Stimulated activated CD8-positive, alpha-beta memory T cell treated with anti-CD3 and anti-CD28 coated beads, Interleukin-2, amount 100 ng/mL, for 1 hour (primary cell): ENCODE measurements at regions not wholly inside any gene's neighbourhood (a gene's known extent, or its start where the extent isn't known, plus 50 kb on each side); places are given as distances from the start of the nearest gene placed in this dataset.

Experiments used
- DNase-seq, 2 donors: peaks; one replicate each; pipeline ENCODE4 v3.0.0-alpha.2; 2020; ENCODE audit warnings: low read depth in 2 of 2

DNA sequence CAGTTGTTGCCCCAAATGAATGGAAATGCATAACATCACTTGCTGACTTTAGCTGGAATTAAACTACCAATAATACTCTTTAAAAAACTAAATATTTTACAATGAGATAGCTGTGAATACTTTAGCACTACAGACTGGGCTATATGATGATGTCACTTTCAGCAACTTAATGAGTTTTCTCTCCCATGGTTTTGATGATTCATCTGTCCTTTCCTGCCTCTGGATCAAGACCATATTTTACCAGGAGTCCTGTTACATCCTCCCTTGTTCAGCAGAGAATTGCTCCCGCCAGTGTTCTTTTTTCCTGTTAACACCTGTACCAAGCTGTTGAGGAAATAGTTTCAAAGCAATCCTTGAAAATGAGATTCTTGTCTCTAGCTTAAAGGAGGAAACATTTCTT lies 543.0 kb downstream of the SPRY1 start:
- DNase-seq: no peak

DNA sequence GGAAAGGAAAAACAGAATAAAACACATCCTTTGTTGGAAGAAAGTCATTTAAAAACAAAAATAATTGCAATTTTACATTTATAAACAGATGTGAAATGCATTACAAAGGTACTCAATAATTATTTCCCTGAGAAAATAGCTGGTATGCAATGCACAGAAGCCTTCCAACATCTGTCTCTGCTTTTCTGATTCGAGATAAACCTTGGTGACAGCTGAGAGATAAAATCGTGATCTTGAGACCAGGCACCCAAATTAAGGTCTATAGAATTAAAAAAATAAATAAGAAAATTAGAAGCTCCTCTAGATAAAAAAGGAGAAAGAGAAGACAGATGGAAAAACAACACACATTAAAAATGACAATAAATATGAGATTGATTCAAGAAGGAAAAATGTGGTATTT lies 544.0 kb downstream of the SPRY1 start:
- DNase-seq: no peak

DNA sequence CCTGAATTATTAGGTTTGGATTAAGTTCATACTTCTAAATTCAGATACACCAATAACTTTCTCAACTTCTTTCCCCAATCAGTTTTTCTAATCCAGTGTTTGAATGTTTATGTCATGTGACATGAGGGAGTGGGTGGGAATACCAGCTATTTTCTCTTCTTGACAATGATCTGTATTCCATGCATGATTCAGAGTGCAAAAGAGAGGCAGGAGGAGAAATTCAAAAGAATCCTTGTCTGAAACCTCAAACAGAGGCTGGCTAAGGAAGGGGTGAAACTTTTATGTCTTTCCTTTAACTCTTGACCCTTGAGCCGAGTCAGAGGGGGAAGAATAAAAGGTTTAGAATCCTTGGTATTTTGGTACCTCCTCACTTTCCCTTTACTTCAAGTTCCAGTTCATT lies 544.7 kb downstream of the SPRY1 start:
- DNase-seq: no peak

DNA sequence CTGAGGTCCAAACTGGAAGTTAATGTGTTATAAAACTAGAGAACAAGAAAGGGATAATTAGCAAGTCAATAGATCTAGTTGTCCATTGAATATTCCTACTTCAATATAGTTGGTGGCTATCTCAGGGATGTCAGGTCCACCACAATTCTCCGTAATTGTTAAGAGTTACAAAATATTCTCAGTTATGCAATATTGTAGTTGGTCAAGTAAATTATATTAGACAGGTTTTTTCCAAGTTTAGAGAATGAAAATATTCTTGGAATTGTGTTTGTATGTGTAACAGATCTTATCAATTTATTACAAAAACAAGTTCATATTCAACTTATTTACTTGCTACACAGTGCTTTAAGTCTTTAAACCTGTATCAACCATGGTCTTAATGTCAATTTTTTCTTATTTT lies 547.4 kb downstream of the SPRY1 start:
- DNase-seq: no peak

DNA sequence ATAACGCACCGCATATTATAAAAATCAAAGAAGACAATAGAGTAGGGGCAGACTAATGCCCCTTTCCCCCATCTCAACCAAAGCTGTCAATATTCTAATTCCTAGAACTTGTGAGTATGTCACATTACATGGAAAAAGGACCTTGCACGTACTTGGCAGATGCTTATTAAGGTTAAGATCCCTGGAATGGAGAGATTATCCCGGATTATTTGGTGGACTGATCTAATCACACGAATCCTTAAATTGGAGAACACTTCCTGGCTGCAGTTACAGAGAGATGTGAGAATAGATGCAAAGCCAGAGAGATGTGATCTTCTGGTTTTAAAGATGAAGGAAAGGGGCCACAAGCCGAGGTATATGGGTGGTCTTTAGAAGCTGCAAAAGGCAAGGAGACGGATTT lies 548.7 kb downstream of the SPRY1 start:
- DNase-seq: no peak

DNA sequence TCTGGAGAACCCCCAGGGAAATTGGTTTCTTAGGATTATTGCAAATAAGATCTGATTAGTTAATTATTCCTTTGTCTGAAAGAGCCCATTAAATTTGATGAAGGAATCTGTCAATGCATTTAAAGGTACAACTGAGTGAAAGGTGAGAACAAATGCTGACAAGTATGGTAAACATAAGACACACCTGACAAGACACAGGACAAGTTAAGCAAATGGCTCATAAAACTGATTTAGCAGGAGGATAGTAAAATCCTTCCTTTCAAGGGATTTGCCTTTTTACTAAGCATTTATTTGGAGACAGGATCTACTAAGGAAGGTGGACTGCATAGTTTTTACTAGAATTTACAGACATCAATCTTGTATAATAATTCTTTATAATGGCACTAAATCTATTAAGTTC lies 553.9 kb downstream of the SPRY1 start:
- no peak for DNase-seq

DNA sequence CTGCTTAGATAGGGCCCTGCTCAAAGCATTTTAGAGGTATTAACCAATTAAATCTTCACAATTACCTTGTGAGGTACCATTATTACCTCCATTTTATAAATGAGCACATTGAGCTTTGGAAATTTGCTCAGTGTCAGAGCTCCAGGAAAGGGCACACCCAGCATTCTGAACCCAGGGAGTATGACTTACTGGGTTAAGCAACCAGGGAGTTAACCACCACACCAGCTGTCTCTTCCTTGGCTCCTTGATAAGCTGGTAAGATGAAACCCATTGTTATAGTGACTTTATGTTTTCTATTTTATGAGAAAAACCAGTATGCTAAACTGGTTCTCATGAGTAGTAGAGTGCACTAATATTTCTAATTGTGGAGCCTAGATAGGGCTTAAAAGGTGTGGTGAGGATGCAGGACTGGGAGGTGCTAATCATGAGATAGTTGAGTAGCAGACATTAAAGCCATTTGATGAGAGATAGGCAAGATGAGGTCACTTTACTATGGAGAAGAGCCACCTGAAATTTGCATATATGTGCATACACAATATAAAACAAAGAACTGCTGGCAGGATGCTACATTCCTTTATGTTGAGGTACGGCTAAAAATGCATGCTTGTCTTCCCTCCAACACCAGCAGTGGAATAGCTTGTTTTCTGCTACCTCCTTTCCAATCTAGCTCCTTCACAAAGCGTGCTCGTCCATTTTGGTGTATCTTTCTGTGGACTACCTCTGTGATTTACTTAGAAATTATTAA lies 556.1 kb downstream of the SPRY1 start:
- no peak for DNase-seq

DNA sequence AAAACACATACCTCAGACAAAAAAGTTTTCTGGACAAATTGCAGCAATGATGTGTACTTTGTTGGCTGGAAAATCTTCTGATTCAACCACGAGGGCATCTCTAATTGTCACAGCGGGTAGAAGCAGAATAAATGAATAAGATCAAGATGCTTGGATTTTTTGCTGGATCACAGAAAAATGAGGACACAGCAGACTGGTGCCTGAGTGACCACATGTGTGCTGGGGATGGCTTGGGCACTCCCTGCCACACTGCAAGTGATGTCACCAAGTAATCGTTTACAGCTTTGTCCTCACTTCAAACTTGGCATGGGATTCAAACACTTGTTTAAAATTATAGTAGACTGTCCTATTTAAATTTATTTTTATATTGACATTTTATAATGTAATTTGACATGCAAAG lies 557.0 kb downstream of the SPRY1 start:
- DNase-seq: no peak

DNA sequence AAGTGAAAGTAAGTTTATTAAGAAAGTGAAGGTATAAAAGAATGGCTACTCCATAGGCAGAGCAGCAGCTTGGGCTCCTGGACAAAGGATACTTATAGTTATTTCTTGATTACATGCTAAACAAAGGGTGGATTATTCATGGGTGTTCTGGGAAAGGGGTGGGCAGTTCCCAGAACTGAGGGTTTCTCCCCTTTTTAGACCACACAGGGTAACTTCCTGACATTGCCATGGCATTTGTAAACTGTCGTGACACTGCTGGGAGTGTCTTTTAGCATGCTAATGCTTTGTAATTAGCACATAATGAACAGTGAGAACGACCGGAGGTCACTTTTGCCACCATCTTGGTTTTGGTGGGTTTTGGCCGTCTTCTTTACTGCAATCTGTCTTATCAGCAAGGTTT lies 557.6 kb downstream of the SPRY1 start:
- no peak for DNase-seq

DNA sequence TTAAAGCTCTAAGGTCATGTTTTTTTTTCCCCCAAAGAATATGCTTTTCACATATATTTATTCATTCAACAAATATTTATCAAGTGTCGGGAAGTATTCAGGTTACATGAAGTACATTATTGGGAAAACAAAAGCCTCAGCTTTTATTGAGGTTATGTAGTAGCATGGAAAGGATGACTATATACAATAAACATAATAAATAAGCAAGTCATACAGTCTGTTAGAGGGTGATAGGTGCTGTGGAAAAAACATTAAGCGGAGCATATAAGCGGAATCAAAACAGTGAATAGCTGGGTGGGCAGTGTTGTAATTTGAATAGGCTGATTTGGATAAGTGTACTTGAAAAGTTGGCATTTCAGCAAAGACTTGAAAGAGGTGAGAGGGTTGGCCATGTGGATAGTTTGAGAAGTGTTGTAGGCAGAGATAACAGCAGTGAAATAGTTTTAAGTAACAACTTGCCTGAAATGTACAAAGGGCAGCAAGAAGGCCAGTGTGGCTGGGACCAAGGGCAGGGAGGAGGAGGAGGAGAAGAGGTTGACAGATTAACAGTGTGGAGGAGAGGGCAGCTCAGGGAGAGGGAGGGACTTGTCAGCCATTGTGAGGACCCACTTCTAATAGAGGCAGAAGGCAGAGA lies 558.7 kb downstream of the SPRY1 start:
- DNase-seq: no peak

DNA sequence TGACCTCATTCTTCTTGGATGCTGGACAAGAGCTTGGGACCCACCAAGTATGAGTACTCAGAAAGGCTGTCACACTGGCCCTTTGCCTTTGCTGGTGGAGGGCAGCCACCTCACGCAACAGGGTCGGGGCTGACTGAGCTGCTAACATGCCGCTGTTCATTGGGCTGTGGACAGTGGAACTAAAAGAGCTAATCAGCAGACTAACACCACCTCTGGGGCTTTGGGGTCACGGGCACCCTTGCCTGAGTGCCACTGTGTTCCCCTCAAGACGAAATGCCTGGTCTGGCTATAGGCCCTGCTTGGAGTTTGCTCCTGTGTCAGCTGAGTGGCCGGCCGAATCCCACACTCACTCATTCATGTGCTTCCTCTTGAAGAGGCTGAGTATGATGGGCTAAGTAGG lies 559.6 kb downstream of the SPRY1 start:
- no peak for DNase-seq

DNA sequence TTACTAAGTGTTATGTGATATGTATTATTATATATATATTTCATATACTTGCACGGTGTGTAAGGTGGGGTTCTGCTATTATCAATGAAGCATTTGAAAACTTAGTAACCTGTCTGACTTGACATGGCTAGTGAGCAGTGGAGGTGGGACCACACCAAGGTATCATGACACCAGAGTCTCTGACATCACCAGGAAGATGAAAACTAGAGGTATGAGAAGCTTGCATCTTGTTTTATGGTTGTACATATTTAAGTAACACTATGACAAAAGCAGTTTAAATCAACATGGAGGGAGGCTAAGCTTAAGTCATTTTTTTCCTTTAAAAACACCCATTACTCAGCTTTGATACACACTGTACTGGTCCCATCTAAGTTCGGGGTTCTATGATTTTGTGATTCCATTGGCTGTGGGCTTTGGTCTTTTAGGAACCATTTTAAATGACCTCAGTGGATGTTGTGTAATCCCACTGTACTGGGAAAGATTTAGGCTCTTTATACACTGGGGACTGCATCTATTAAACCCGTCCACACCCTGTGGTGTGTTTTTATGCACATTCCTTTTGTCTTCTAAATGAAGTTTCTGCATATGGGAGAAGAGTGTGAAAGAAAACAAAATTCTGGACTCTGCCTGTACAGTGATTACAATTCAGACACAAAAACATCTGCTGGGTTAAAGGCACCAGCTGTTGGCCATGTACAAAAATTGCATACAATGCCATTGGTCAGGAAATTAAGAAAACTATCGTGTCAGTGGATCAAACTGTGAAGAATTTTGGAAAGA lies 570.6 kb downstream of the SPRY1 start:
- DNase-seq: no peak

DNA sequence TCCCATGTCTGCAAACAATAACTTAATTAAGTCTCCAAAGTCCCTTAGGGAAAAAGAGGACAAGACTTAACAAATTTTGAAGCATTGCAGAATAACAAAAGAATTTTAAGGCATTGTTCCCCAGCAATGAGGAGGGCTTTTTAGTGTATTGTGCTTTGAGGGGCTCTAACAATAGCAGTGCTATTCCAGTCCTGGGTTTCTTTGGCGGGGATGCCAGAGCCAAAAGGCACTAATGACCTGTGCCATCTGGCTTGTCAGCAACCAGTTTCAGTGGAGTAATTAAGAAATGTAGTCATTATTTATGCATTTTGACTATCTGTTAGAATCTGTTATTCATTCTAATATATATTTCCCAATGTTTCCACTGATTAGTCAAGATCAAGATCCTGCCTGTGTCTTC lies 575.4 kb downstream of the SPRY1 start:
- DNase-seq: no peak

DNA sequence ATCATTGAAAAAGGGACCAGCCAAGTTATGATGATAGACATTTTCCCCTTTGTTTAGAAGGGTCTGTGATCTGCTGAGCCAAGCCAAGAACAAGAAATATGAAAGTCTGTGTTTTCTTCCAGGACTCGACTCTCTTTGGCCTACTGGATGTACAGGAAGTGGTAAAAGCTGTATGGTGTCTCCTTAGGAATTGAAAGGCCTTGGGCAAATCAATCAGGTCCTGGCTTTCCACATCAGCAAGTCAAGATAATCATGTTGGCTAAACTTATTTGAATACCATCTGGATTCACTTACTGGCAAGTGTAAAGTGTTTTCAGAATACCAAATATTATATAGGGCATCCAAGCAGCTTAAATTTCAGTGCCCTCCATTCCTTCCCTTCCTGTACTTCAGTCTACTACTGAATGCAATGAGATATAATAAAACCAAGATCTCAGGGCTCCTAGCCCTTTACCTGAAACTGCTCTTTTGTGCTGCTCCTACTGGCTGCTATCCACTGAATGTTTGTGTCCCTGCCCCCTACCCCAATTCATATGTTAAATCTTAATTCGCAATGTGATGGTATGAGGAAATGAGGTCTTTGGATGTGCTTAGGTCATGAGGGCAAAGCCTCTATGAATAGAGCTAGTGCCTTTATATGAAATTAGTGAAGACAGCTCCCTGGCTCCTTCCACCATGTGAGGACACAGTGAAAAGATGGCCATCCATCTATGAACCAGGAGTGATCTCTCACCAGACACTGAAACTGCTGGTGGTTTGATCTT lies 578.0 kb downstream of the SPRY1 start:
- no peak for DNase-seq

DNA sequence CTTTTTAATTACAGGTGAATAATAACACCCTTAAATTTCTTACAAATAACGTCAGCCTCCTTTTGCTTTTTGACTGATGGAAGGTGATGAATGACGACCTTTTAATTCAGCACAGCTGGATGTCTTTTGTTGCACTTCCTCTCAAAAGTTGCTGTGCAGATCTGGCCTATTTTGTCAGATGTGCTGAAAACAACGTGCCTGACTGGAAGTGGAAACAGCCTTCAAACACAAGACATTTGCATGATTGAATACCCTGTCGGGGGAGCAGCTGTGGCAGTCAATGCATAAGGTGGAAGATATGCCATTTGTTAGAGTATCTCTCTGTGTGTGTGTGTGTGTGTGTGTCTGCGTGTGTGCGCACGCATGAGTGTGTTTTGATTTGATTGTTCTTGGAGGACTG lies 579.7 kb downstream of the SPRY1 start:
- no peak for DNase-seq

DNA sequence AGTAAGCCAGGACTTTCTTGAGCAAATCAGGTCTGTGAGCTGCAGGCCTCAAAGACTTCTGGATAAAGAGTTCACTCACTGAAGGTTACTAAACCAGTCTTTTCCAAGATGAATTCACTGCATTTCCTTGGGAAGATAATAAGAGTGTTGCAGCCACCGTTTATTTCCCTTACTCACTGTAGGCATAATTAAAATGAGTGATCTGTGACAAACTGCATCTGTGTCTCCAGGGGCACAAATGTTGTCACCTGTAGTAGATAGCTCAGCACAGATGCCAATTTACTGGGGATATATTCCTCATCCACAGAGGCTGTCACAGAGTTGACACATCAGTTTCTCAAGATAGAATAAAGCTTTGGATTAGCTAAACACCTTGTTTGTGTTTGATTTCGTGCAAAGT lies 580.2 kb downstream of the SPRY1 start:
- no peak for DNase-seq

DNA sequence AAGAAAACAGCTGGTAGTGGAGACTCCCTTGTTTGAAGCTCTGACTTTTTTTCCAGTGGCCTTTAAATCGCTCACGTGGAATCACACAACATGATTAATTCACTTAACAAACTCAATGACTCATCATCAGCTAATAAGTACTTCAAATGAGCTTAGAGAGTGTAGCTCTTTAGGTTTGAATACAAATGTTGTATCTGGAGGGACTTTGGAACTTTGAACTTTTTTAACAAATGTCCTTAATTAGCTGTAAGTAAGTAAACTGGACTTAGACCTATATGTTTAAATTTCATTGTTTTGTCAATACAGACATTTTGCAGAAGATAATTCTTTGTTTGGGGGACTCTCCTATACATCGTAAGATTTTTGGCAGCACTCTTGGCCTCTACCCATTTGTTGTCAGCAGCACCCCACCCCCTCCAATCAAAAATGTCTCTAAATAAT lies 581.1 kb downstream of the SPRY1 start:
- no peak for DNase-seq

DNA sequence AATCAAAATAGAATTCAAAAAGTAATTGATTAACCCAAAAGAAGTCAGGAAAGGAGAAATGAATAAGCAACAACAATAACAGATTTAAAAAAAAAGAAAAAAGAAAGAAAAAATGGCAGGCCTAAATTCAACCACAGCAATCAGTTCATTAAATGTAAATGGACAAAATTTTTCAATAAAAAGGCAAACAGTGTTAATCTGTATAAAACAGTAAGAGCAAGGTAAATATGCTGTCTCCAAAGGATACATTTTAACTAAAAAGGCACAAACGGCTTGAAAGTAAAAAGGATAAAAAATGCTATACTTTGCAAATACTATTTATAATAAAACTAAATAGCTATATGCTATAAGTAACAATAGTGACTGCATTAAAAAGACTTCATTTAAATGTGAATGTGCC lies 582.0 kb downstream of the SPRY1 start:
- DNase-seq: no peak

DNA sequence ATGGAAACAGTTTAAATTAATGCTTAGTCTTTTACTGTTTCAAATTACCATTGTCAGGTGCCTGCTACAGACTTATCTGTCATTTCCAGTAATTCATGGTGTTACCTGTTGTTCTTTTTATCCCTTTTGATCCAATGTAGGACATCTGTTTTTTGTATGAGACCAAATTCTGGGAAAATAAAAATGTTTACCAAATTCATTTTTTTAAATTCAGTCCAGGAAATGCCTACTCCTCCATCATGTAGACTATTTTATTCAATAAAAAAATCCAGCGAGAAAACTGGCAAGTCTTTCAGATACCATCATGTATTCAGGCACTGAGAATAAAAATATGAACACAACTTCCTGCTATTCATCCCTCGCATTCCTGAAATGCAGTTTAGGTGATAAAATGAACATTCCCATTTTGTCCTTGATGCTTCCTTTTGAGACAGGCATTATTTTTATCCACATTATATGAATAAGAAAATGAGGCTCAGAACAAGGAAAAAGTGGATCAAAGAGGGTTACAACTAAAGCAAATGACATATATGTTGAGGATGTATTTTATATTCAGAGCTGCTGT lies 584.2 kb downstream of the SPRY1 start:
- DNase-seq: no peak

DNA sequence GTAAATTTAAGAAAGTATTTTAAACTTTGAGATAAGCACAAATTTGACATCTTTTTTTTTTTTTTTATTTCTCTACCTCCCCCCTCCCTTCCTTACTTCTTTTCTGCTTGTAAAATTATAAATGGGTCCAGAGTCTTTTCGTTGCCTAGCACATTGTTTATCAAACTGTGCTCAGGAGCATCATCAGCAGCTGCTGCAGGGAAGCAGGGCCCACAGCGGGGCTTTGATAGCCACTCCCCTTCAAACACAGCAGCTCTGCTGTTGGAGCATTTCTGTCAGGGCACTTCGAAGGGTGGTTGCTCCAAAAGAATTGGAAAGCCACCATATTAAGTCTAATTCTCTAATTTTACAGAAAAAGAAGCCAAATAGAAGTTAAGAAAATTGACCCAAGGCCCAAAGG lies 588.3 kb downstream of the SPRY1 start:
- DNase-seq: no peak

DNA sequence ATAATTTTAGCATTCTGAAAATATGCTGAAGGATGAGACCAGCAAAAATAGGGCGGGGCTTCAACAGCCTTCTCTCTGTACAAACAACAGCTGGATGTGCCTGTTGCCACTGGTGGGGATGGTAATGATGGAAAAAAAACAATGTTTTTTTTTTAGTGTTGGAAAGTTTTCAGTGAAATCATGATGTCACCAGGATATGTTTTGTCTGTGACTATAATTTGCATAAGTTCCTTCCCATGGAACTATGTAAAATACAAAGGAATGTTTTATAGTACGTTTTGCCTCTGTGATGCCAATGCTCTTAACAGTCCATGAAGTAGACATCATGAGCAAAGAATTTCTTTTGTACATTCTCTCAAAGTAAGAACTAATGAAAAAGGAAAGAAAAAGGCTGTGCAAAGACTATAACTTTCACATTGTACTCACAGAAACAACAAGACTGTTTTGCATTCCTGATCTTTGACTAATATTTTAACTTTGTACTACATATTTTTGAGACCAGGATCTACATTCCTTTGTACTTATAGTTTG lies 589.7 kb downstream of the SPRY1 start:
- DNase-seq: no peak

DNA sequence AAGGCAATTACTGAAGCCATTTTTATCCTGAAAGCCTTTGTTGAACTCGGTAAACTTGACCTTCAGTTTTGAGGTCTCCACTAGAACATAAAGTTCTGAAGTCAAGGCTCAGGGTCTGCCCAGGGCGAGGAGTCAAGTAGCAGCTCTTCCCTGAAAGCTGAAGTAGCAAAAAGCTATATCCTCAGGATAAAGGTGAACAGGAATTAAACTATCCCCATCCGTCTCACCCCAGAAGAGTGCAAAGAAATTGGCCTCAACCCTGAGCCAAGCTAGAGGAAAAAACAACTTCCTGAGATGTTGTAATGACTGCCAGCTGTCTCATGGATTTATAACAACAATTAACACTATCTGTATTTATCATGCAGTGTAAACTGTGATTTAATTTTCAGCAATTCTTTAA lies 590.8 kb downstream of the SPRY1 start:
- no peak for DNase-seq
